ENCODE measurements at regions not wholly inside any gene's neighbourhood (a gene's known extent, or its start where the extent isn't known, plus 50 kb on each side); places are given as distances from the start of the nearest gene placed in this dataset.

DNA sequence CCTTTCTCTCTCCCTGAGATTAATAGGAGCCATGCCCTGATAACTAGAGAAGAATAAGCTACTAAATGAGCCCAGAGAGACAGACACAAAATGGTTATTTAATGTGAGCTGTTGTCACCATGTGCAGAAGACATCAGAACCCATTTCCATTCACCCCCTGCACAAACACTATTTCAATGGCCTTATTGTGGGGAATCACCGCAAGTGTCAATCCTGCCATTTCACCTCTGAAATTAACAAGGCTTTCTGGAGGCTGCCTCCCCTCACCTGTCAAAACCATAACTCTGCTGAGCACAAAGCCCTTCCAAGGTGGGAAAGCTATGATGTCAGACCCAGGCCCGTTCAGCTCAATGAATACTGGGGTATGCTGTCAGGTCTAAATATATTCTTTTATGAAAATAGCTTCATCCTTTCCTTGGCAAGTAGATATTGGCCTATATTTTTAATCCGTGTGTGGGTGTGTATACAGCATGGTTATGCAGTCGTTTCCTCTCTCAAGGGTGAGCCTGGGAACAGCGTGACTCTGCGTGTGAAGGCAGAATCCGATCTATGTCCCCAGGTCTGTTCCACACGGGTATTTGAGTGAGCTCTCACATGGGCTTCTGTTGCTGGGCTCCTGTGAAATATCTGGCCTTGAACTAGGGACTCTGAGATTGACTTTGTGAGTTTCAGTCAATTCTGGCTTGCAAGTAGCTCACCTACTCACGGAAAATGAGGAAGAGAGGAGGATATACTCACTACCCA lies 266.3 kb downstream of the FBXW7 start:
- no peak for DNase-seq (ENCODE audit: low spot score)

DNA sequence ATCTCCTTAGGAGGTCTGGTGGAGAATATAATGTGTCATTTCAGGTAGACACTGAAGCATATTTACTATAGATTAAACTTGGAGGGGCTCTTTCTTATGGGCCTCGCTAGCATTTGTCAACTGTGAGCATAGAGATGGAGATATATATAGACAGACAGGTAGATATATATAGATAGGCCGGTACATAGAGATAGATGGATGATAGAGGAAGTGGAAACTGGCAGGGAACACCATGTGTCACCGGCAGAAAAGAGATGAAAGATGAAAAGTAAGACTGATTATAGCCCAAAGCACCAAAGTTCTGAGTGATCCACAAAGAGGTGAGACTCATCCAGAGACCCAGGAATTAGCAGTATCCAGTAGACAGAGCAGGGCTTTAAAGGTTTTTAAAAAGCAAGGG lies 268.1 kb downstream of the FBXW7 start:
- no peak for DNase-seq (ENCODE audit: low spot score)

DNA sequence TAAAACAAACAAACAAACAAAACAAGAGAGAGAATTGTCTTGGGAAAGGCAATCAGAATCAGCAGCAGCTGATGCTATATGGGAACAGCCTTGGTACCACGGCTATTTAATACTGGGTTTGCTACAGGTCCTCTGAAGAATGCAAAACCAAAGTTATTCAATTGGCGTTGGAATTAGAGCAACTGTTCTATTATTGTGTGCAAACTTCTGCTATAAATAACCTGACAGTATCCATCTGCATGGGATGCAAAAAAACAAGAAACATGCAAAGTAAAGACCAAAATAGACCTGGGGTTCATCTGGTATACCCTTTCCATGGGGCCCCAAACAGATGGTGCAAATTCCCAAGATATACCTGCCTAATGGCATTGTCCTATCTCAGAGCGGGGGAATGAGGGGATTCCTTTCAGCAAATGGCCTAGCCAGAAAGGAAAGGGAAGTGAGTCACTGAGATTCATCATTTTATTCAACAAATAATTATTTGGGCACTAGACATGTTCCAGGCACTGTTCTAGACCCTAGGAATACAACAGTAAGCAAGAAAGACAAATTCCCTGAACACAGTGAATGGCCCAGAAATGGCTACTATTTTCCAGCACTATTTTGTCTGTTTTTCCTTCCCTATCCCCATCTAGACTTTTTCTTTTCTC lies 268.9 kb downstream of the FBXW7 start:
- DNase-seq (ENCODE audit: low spot score): no peak

DNA sequence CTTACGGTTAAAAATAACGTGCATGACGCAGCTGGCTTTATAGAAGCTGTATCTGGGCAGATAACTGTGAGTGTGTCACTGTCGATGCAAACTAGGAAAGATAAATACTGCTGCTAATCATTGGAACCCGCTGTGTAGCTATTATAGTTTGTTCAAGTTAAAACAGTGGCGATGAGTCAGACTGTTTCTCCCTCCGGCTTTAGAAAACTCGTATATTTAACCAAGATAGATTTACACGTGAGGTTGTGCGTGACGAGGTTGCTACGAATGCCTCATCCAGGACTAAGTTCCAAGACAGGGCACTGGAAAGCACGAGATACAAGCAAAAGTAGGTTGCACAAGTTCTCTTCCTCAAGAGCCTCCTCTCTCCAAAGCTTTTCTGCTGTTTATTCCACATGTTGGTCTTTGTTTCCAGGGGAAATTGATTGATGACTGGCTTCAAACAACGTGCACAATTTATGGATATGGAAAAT lies 270.7 kb downstream of the FBXW7 start:
- DNase-seq (ENCODE audit: low spot score): no peak

DNA sequence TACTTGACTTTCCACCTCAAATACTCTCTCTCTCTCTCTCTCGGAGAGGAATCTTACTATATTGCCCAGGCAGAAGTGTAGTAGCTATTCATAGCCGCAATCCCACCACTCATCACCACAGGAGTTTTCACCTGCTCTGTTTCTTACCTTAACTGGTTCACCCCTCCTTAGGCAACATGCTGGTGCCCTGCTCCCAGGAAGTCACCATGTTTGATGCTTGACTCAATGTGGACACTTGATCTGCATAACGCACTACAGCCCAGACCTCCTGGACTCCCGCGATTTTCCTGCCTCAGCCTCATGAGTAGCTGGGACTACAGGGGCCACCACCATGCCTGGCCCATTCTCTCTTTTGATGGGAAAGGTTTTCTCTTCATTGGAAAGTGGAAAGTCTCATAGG lies 271.8 kb downstream of the FBXW7 start:
- DNase-seq (ENCODE audit: low spot score): no peak

DNA sequence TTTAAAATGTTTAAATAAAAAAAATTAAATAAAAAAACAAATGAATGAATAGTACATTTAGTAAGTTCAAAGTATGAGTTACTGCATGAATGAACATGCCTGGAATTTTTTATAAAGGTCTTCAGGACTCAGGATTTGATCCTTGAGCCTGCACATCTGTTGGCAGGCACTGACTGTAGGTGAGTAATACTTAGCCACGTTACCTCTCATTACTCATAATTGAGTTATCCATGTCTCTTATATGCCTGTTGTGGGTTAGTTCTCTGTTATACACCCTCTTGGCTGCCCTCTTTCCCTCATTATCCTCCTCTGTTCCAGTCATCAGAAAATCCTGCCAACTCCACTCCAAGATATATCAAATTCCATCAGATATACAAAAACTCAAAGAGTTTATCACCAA lies 276.0 kb downstream of the FBXW7 start:
- DNase-seq (ENCODE audit: low spot score): no peak

DNA sequence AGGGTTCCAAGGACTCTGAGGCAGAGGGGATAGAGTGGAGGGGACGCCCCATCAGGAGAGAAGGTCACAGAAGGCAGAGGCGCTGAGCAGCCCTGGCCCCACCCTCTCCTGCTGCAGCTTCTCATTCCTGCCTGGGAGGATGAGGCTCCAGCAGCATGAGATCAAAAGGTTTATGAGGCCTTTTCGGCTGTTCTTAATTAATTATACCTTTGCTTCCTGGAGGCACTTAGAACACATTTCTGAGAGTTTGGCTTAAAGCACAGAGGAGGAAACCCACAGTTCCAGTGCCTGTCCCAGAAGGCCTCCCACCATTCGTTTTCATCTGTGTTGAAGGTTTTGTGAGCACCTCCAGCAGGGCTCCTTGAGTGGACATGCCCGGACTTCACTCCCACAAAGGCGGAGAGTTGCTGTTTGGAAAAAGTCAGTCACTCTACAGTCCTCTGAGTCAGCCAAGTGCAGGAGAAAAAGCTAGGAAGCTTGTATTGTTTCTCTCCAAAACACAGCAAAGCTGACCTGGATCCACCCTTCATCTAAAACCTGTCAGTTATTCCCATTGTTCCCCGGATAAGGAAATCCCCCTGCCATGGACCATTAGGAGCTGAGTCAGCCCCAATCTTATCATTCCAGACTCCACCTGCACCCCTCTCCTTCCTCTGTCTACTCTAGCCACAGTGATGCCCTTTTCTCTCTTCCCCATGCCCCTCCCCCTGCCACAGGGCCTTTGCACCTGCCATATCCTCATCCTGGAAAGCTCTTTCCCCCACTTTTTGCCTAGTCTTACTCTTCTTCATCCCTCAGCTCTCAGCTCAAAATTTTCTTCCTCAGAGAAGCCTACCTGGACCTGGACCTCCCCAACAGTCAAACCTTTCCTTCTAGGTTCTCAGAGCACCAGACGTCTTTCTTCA lies 276.8 kb downstream of the FBXW7 start:
- DNase-seq (ENCODE audit: low spot score): no peak

DNA sequence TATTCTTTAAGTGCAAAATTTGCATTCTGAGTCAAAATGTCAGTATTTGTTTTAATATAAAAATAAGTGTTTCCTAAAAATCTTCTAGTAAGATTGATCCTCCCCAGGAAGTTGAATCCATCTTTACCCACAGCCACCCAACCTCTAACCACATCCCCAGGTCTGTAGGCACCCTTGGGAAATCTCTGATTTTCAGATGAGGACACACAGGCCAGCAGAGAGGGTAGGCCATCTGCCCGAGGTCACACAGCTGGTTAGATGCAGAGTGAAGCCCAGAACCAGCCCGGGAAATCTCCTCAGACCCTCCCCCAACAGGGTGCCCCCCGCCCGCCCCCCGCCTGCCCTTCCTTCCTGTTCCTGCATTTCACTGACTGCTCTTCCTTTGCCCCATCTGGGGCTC lies 277.5 kb downstream of the FBXW7 start:
- DNase-seq (ENCODE audit: low spot score): no peak

DNA sequence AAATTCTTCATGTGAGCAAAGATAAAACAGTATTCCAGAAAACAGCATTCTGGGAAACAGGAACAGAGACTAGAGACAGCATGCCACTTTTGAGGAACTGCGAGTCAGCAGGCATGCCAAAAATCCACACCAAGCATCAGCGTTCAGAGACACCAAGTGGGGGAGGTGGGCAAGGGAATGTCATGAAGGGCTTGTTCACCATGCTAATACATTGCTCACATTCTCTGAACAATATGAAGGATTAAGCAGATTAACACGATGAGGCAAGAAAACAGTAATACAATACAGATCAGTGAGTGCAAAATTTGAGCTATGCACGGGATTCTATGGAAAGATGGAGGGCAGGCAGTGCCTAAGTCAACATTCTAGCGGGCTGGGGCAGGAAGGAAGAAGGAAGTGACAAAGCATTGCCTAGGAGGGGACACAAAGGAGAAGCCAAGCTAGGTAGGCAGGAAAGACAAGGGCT lies 278.3 kb downstream of the FBXW7 start:
- no peak for DNase-seq (ENCODE audit: low spot score)

DNA sequence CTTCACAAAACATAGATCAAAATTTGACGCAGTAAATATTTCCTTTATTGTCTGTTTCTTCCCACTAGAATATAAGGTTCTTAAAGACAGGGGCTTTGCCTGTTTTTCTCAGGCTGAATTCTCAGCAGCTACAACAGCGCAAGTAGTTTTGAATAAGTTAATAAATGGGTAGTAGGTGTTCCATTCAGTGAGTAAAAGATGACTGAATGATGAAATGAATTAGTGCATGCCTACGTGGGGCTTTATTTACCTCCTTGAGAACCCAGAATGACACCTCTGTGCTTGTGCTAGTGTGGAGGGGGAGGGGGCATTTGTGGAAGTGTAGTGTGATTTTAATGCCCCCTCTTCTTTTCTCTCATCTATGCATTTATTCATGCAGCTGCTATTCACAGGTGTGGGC lies 278.9 kb downstream of the FBXW7 start:
- no peak for DNase-seq (ENCODE audit: low spot score)

DNA sequence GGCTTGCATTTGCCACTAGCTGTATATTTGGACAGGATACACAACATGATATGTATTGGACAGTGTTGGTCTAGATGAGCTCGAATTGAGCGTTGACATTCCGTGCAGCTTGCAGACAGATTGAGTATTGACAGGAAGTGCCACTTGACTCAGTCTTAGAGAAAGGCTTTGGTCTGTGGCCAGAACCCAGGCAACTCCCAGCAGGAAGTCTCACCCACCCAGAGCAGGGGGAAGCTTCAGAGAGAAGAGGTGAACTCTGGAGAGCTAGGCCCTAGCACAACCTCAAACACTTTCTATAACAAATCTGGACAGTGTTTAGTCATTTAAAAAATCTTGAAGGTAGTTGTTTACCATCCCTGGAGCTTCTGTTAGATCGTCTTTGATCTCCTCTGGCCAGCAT lies 280.5 kb downstream of the FBXW7 start:
- DNase-seq (ENCODE audit: low spot score): no peak

DNA sequence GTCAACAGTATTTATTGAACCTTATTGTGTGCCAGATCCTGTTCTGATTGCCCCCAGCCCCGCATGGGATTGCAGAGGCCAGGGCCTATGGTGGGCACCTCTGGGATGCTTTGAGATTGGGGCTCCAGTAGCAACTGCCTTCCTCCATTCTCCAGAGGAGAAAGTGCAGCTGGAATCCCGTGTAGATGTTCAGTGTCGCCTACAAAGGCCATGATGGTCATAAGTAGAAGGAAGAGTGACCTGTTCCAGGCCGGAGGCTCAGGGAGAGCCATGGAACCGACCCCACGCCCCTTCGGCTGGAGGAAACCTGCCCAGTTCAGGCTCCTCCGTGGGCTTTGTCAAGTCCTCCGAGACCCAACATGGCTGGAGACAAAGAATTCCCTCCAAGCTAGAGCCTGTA lies 287.5 kb downstream of the FBXW7 start:
- no peak for DNase-seq (ENCODE audit: low spot score)

DNA sequence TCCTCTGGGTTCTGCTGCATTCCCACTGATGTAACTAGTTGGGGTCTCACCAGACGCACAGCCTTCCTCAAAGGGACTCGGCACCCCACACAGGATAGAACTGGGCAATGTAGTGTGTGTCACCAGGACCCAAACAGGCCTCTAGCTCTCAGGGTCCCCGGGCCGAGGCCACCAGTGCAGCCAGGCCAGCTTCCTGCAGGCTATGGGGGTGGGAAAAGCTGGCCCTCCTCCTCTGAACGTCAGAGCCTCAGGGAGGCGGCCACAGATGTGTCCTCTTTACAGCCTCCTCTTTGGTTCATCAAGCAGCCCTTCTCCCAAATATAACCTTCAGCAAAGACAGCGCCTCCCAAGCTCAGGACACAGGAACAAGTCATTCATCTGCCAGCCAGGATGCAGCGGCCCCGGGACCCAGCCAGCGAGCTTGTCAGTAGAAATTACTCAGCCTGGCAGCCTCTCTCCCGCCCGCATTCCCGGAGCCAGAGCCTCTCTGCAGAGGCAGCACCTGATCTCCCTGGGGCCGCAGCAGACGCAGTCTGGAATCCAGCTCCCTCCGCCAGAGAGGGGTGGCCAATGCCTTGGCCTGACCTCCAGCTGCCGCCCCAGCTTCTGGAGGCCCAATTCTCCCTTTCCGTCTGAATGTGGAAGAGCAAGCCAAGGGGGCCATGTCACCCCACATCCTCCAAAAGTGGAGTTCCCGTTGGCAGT lies 288.5 kb downstream of the FBXW7 start:
- peak; percentile 4 for DNase-seq (ENCODE audit: low spot score)

DNA sequence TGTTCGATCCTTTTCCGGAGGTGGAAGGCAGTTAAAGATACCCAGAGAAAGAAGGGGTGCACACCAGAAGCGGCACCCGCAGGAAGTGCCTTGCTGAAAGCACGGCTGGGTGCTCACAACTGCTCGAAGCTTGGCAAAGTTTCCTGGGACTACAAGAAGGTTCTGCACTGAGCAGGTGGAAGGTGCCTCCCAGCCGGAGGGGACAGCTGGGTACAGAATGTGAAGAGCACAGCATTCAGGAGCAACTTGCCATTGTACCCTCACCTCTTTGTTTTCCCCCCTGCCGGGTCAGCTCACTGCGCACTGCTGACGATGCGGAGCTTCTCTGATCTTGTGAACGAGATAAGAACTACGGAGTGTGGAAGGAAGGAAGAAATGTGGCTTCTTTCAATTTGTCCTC lies 289.2 kb downstream of the FBXW7 start:
- DNase-seq (ENCODE audit: low spot score): no peak

DNA sequence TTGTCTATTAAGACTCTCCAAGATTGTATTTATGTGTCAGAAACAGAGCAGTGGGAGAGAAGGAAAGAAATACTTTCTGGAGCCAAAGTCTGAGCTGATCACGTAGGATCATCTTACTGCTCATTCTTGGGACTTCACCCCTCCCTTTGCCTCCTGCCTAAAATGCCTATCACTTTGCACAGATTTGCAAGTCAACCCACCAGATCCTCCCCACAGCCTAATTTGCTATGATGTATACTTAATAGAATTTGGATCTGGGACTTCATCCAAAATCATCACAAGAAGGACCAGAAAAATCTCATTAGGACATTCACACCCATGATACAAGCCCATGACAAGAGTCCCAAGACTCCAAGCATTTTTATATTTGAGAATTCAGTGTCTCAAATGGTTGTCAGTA lies 290.2 kb downstream of the FBXW7 start:
- no peak for DNase-seq (ENCODE audit: low spot score)

DNA sequence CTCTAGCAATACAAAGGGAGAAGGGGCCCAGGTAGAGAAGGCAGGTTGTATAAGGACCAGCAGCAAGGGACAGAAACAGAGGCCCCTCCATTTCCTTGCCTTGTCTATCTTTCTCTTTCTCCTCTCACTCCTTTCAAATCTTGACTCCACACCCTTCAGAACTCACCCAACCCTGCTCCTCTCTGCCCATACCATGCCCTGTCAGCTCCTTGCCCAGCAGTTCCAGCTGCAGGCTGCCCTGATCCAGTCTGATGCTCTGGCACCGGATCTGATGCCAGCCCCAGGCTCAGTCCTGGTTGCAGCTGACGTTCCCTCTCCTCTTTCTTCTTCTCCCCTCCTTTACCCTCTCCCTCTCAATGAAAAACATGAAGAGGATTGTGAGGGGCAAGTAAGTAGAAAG lies 291.2 kb downstream of the FBXW7 start:
- no peak for DNase-seq (ENCODE audit: low spot score)

DNA sequence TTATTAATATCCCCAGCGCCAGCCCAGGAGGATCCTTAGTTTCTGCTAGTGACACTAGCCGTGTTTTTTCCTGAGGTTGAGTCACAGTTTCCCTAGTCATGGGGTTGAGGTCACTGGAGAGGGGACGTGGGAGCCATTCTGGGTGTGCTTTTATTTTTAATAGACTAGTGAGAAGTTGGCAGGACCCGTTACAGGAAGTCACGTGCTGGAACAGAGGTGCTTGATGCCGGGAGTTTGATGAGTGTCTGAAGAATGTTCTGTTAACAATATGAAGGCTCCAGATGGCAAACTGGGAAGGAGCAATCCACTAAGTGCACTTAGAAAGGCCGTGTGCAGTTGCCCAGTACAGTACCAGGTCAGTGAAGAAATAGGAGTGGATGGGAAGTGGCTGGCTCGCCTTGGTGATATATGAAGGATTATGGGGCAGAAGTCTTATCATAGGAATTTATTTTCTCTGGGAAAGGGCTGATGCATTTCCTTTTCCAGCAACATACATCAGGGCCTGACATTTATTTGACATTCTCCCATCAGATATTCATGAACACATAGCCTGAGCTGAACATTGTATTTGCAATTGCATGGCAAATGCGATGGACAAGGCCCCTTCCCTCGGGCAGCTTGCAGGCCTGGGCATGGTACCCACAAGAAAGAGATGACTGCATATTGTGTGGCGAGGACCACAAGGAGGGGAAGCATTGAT lies 291.8 kb downstream of the FBXW7 start:
- DNase-seq (ENCODE audit: low spot score): no peak

DNA sequence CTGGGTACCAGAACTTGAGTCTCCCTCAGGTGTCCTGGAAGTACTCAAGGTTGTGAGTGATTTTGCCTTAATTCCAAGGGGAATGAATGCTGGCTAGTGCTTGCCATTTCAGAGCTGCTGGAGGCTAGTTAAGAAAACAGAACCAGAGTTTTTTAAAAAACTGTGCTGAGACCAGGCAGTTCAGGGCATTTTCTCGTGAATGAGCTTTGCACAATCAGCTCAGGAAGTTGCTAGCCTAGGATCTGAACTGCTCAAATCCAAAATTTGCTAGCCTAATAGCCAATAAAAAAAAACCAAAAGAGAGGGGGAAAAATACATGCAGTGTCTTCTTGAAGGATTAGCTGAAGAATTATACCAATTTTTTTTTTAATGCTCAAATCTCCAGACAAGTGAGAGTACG lies 292.7 kb downstream of the FBXW7 start:
- DNase-seq (ENCODE audit: low spot score): no peak

DNA sequence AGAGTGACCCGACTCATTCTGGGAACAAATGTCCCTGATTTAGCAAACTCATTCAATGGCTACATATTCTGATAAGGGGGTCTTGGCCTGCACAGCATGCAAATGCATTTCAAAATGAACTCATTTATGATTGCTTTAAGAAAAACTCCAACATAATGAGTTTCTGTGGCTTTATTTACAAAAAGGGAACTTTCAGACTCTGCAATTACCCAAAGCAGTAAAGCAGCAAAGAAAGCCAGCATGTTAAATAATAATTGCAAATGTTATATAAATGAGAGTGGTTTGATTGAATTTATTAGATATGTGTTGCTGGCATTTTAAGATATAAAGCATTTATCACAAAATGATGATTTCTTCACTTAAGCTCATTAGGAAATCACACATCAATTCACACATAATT lies 295.7 kb downstream of the FBXW7 start:
- no peak for DNase-seq (ENCODE audit: low spot score)

DNA sequence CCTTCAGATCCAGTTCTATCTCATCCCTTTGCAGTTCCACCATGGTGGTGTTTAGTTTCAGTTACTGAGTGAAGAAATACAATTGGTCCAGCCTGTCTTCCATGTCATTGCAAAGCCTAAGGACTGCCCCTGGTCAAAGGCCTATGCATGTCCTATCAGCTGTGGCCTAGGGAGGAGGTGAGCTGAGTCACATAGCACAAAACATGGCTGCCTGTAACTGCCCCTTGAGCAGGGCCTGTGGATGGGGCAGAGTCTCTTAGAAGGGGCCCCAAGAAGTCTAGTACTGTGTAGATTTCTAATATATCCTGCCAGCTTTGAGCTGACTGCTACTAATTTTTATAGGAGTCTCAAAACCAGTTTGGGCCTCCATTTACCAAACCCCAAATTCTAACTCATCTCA lies 296.7 kb downstream of the FBXW7 start:
- DNase-seq (ENCODE audit: low spot score): no peak

DNA sequence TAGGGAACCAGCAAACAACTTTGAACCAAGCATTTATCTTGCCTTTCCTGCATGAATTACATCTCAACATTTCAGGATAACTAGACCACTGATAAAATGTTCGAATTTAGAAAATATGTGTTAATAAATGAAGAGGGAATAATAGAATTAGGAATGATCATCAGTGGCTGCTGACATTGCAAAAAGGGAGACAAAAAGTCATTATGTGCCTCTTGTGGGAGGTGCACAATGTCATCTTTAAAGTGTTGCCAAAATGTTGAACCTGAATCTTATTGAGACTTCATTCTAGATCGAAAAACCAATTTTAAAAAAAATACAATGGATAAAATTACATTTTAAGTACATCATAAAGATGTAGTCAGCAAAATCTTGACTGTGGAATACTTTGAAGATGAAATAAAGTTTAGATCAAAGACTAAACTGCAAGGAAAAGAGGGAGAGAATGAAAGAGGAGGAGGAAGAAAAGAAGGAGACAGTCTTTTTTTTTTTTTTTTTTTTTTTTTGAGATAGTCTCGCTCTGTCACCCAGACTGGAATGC lies 299.3 kb downstream of the FBXW7 start:
- no peak for DNase-seq (ENCODE audit: low spot score)
